GM12864 (cell line): ENCODE measurements at regions not wholly inside any gene's neighbourhood (a gene's known extent, or its start where the extent isn't known, plus 50 kb on each side); places are given as distances from the start of the nearest gene placed in this dataset.

Experiments used
- DNase-seq: peaks from one replicate; pipeline ENCODE4 v3.0.0-alpha.2; 2011; ENCODE audit warnings: low read depth
- H3K4me3 ChIP-seq: 2 replicates; pipeline ENCODE4 v1.5.1; 2011; ENCODE audit warnings: mild to moderate bottlenecking, low read depth, low read length, control low read depth
- CTCF ChIP-seq: IDR thresholded peaks from 2 replicates; pipeline ENCODE4 v1.5.1; 2011; ENCODE audit warnings: low read depth, mild to moderate bottlenecking, moderate library complexity, low read length, control low read depth, inconsistent platforms; ENCODE audit errors: missing control alignments

DNA sequence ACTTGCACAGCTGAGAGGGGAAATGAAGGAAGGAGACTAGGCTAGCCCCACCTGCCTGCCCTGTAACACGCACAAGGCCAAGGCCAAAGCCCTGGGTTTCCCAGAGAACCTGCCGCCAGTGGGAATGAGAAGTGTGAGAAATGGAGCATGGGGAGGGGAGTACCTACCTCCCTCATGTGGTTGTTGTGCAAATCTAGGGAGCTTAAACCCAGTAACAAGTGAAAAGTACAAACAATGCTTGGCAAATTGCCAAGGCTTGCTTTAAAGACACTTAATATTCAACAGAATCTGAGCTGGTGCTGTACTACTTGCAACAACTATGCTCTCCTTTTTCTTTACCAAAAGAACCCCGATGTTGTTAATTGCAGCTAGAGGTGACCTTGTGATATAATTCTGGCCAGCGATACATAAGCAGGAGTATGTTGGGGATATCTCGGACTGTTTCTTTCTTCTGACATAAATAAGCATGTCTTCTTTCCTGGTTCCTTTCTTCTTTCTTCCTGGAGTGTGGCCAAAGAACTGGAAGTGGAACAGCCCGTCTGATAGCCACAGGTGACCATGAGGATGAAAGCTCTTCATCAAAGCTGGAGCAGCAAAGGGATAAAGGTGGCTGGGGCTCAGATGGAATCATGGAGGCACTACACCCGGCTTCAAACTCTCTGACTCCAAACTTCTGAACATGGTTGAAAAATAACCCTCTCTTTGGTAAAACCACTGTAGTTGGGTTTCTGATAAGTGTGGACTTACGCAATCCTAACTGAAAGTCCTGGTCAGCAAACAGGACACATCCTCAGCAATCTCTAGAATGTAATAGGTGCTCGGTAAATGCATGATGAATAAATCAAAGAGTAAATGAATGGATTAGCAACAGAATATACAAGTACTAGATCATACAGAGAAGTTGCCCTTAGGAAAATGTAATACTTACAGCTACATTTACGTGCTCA lies 207.9 kb downstream of the NUAK1 start:
- DNase-seq = no peak
- H3K4me3 ChIP-seq = no peak overlapping the region
- TF ChIP-seq CTCF = no peak

DNA sequence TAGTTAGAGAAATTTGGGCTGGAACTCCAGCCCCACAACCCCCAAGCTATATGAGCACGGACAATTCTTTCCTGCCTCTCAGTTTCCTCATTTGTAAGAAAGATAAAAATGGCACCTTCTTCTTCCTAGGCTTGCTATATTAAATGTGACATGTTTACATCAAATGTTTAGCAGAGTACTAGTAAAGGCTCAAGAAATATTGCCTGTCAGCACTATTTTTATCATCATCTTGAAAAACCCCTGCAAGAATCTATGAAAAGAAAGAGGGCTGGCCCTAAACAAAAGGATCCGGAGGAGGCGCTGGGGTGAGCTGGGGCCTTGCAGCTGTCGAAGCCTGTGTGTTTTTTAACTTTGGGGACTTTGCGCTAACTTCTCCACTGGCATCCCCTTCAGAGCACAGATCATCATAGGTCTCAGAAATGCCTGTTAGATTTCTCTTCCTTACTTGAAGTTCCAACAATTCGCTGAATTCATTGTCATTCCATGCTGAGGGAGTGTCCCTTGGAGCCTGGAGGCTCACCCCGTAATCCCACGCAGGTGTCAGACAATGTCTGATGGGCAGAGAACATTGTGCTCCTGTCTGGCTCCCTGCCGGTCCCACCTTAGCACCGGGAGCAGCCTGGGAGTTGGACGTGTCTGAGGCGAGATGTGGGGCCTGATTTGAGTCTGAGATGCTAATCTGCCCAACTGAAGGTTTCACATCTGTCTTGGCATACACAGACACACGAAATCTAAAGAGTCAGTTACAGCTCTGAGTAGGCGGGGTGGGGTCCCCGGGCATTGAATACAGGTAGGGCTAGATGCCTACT lies 206.8 kb downstream of the NUAK1 start:
- no peak overlapping the region for H3K4me3 ChIP-seq
- no peak for DNase-seq
- TF ChIP-seq CTCF = no peak

DNA sequence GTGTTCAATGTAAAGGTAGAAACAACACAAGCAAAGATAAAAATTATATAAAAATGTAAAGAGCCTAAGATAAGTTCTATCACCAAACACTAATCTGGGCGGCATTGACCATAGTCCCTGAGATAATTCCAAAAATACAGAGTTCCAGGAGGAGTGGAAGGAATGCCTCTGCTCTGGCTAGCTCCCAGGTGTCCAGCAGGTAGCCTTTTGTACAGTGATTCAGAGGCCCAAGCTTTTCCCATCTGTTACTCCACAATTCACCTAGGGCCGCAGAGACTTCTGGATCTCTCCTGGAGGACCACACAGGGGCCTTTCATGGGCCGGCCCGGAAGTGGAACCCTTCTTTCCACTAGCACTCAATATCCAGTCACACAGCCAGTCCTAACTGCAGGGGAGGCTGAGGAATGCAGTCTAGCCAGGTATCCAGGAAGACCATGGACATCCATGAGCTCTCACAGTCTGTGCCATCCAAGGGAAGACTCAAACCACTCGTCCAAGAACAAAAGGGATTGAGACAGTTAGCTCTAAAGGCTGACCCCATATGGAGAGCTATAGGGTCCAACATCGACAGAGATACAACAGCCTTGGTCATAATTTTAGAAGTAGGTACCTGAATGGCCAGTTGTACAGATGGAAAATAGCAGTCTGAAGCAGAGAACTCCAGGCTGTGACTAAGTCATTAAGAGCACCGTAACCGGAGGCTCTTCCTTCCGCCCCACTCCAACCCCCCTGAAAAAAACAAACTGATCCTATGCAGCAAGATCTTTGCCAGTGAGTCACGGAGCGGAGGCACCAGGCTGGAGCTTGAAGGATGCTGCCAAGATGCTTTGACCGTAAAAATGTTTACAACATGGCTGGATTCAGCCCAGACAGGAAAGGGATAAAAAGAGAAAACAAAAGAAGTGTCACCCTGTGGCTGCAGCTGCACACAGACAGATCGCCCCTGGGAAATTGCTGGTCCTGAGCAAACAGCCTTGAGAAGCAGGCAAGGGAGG lies 204.8 kb downstream of the NUAK1 start:
- no peak overlapping the region for H3K4me3 ChIP-seq
- no peak for DNase-seq
- TF ChIP-seq CTCF = no peak

DNA sequence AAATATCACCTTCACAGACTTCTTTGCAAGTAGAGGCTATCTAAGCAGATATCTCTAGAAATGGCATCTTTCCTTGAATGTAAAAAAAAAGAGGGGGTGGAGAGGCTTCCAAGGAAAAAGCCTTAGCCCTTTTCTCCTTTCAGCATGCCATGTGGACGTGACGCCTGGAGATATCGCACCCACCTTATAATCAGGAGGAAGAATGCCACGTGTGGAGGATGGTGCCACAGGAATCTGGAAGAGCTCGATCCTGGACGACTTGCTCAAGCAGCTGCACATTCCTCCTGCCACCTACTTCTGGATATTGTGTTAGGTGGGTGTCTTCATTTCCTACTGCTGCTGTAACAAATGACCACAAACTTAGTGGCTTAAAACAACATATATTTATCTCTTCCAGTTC lies 203.6 kb downstream of the NUAK1 start:
- no peak for TF ChIP-seq CTCF
- no peak for DNase-seq
- no peak overlapping the region for H3K4me3 ChIP-seq

GRCh38 chr12:105935981-105936380 lies 202.8 kb downstream of the NUAK1 start:
- no peak for TF ChIP-seq CTCF
- no peak overlapping the region for H3K4me3 ChIP-seq
- DNase-seq = no peak

- DNase-seq = no peak
- TF ChIP-seq CTCF = no peak
- no peak overlapping the region for H3K4me3 ChIP-seq
These were observed 202.3 kb downstream of the NUAK1 start for GRCh38 chr12:105936496-105936895.
